ENCODE measurements at regions not wholly inside any gene's neighbourhood (a gene's known extent, or its start where the extent isn't known, plus 50 kb on each side); places are given as distances from the start of the nearest gene placed in this dataset.

DNA sequence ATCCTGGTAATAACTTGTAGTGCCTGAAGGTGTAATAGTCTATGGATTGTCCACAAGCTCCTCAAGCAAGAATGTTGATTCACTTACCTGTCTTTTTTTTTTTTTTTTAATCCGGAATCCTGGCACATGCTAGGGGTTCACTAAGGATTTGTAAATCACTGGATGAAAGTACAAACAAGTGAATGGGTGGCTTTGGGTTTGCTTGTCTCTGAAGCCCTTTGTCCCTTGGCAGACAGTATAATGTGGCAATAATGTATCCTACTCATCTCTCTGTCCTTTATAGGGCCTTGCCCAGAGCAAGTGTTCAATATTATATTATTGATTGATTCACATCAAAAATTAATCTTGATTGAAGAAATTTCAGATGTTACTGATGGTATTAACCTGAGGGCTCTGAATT, 334.0 kb upstream of the CPEB2 start:
- no peak overlapping the region for H3K27ac ChIP-seq (replicated peaks in 1 of 4)
- WGBS: 88% methylated on average over 1 of the region's 1 CpG
- no peaks in the 10 kb centered on the region for H3K36me3 ChIP-seq
- peaks cover 0 to 16% (median 0%) of the 10 kb centered on the region in 4 donors for H3K4me1 ChIP-seq
- no peak overlapping the region for H3K4me3 ChIP-seq
- no peak for DNase-seq (ENCODE audit: extremely low spot score)
- peaks cover 0 to 8% (median 5%) of the 10 kb centered on the region in 4 donors for H3K9me3 ChIP-seq
- intact Hi-C loops (cut with DNase I): no loop called here
- TF ChIP-seq POLR2A (IDR thresholded peaks at IDR 0.05; ENCODE audit: low read depth) (no peak), EP300 (IDR thresholded peaks at IDR 0.05) (no peak), CTCF (IDR thresholded peaks at IDR 0.05) (no peak), POLR2AphosphoS5 (IDR thresholded peaks at IDR 0.05) (no peak)
- H3K27me3 ChIP-seq: no peaks in the 10 kb centered on the region

- 79% methylated on average over 5 of the region's 5 CpGs for WGBS
- H3K27ac ChIP-seq (replicated peaks in 1 of 4): no peak overlapping the region
- H3K4me3 ChIP-seq: no peak overlapping the region
- TF ChIP-seq EP300 (IDR thresholded peaks at IDR 0.05) (no peak), POLR2AphosphoS5 (IDR thresholded peaks at IDR 0.05) (no peak), CTCF (IDR thresholded peaks at IDR 0.05) (no peak), POLR2A (IDR thresholded peaks at IDR 0.05; ENCODE audit: low read depth) (no peak)
- no peaks in the 10 kb centered on the region for H3K27me3 ChIP-seq
- no peak for DNase-seq (ENCODE audit: extremely low spot score)
- H3K4me1 ChIP-seq: peaks cover 0 to 22% (median 0%) of the 10 kb centered on the region in 4 donors
- no peaks in the 10 kb centered on the region for H3K36me3 ChIP-seq
- intact Hi-C loops (cut with DNase I): no loop called here
- peaks cover 0 to 8% (median 5%) of the 10 kb centered on the region in 4 donors for H3K9me3 ChIP-seq
These were observed 332.9 kb upstream of the CPEB2 start for GRCh38 chr4:14669371-14669770.

GRCh38 chr4:14671146-14671545, 331.1 kb upstream of the CPEB2 start:
- Histone ChIP-seq H3K9me3 (peaks cover 0 to 5% (median 5%) of the 10 kb centered on the region in 4 donors), H3K36me3 (no peaks in the 10 kb centered on the region), H3K4me3 (no peak overlapping the region), H3K27ac (replicated peaks in 1 of 4) (no peak overlapping the region), H3K27me3 (no peaks in the 10 kb centered on the region), H3K4me1 (peaks cover 0 to 22% (median 0%) of the 10 kb centered on the region in 4 donors)
- intact Hi-C loops (cut with DNase I): no loop called here
- TF ChIP-seq POLR2A (IDR thresholded peaks at IDR 0.05; ENCODE audit: low read depth) (no peak), EP300 (IDR thresholded peaks at IDR 0.05) (no peak), POLR2AphosphoS5 (IDR thresholded peaks at IDR 0.05) (no peak), CTCF (IDR thresholded peaks at IDR 0.05) (no peak)
- WGBS: 60% methylated on average over 2 of the region's 2 CpGs
- DNase-seq (ENCODE audit: extremely low spot score): no peak

GRCh38 chr4:14675279-14675985, 326.8 kb upstream of the CPEB2 start:
- WGBS: 85% methylated on average over 3 of the region's 3 CpGs
- intact Hi-C loops (cut with DNase I): no loop called here
- H3K27ac ChIP-seq (replicated peaks in 1 of 4): no peak overlapping the region
- no peaks in the 10 kb centered on the region for H3K9me3 ChIP-seq
- H3K36me3 ChIP-seq: no peaks in the 10 kb centered on the region
- no peak for DNase-seq (ENCODE audit: extremely low spot score)
- TF ChIP-seq CTCF (IDR thresholded peaks at IDR 0.05) (no peak), POLR2AphosphoS5 (IDR thresholded peaks at IDR 0.05) (no peak), EP300 (IDR thresholded peaks at IDR 0.05) (no peak), POLR2A (IDR thresholded peaks at IDR 0.05; ENCODE audit: low read depth) (no peak)
- H3K4me1 ChIP-seq: peaks cover 0 to 6% (median 0%) of the 10 kb centered on the region in 4 donors
- no peak overlapping the region for H3K4me3 ChIP-seq
- H3K27me3 ChIP-seq: no peaks in the 10 kb centered on the region

- Histone ChIP-seq H3K4me3 (no peak overlapping the region), H3K9me3 (no peaks in the 10 kb centered on the region), H3K27me3 (no peaks in the 10 kb centered on the region), H3K4me1 (no peaks in the 10 kb centered on the region), H3K36me3 (no peaks in the 10 kb centered on the region), H3K27ac (replicated peaks in 1 of 4) (no peak overlapping the region)
- intact Hi-C loops (cut with DNase I): no loop called here
- no peak for TF ChIP-seq POLR2AphosphoS5 (IDR thresholded peaks at IDR 0.05)
- TF ChIP-seq POLR2A (IDR thresholded peaks at IDR 0.05; ENCODE audit: low read depth): no peak
- no peak for TF ChIP-seq CTCF (IDR thresholded peaks at IDR 0.05)
- TF ChIP-seq EP300 (IDR thresholded peaks at IDR 0.05): no peak
- DNase-seq (ENCODE audit: extremely low spot score): no peak
- WGBS: 85% methylated on average over 5 of the region's 5 CpGs
These were observed 322.4 kb upstream of the CPEB2 start for GRCh38 chr4:14679906-14680305.

All from esophagus muscularis mucosa (tissue), 4 donors.